ENCODE measurements at regions not wholly inside any gene's neighbourhood (a gene's known extent, or its start where the extent isn't known, plus 50 kb on each side); places are given as distances from the start of the nearest gene placed in this dataset.
"Not testable (repeated sequence)": the region's sequence is repeated elsewhere in the genome, so short reads cannot be mapped to it uniquely, and the experiment has no call there.

DNA sequence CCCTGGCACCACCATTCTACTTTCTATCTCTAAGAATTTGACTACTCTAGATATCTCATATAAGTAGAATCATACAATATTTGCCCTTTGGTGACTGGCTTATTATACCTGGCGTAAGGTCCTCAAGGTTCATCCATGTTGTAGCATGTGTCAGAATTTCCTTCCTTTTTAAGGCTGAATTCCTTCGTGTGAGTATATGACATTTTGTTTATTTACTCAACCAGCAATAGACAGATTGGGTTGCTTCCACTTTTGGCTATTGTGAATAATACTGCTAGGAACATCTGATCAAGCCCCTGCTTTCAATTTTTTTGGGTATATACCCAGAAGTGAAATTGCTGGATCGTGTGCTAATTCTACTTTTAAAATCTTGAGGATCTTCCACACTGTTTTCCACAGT, 232.8 kb upstream of the MCHR2 start:
- no peak for FAIRE-seq

DNA sequence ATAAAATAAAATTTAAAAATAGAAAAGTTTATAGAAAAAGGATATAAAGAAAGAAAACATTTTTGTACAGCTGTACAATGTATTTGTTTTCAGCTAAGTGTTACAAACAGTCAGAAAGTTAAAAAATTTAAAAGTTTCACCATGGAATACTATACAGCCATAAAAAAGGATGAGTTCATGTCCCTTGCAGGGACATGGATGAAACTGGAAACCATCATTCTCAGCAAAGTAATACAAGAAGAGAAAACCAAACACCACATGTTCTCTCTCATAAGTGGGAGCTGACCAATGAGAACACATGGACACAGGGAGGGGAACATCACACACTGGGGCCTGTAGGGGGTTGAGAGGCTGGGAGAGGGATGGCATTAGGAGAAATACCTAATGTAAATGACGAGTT, 229.9 kb upstream of the MCHR2 start:
- FAIRE-seq, result not testable (repeated sequence)

DNA sequence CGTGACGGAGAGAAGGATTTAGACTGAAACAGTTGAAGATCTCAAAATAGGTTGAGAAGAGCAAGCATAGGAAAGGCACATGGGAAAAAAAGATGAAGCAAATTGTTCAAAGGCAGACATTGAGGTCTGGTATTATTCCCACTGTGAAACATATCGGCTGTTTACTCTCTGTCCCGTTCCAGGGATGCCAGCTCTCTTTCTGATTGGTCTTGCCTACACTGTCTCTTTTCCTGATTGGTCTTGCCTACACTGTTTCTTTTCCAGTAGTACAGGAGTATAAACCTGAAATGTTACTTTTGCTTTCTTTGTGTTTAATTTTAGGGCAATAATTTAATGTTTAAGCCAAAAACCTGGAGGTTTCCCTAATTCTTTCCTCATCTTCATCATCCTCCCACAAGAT, 226.5 kb upstream of the MCHR2 start:
- no peak for FAIRE-seq

DNA sequence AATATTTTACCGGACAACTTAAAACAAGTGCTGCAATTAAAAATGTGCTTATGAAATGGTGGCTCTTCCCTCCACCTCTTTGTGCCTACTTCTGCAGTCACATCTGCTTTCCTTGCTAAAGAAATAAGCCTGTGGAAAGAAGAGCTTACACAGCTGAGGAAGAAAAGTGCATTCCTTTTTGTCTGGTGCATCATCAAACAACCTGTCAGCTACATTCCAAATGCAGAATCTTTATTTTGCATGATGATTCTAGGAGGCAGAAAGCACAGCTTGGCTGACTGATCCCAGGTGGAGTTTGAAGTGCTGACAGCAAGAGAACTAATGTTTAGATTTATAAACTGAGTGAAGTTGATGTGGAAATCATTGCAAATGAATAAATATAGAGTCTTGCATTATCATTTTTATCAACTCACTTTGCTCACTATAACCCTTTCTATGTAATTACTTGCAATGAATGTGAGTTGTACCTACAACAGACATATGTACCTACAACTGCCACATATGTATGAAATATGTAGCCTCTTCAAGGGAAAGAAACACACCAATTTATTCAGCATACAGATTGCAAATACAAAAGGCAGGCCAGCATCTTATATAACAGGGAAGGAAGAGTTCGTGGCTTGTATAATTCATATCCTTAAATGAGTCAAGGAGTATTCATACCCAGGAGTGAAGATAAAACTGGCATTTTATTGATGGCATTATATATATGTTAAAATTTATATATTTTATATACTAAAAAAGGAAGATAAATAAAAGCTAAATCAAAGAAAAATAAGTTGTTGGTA, 223.4 kb upstream of the MCHR2 start:
- FAIRE-seq, result no peak

DNA sequence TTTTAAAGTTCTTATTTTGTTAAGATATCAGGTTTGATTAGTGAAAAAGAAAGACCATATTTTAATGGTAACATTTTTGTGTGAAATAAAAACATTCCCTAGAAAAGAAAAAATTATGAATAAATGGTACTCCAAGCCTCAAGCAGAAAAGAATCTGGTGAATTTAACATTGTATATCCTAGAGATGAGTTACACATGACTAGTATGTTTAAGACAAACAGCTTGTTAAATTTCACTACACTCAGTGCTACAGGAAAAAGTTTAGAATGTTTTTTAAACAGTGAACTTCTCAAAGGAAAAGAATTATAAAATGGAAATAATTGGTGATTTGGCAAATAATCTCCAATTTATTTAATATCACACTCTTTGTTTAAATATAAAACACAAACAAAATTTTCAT, 222.7 kb upstream of the MCHR2 start:
- no peak for FAIRE-seq

DNA sequence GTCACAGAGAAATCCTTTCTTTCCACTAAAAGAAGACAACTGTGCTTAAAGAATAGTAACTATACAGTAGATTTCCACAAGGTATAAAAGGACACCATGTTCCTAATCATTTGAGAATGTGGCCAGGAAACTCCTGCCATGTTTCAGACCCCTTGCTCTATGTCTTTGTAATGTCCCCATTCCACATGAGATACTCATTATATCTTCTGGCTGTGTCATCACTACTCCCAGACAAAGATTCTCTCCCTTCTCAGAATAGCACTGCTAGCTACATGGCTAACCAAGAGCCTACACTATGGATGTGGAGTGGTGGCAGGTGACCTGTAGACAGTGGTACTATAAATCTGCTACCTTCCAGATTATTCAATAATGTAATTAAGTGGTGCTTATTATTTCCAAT, 218.1 kb upstream of the MCHR2 start:
- no peak for FAIRE-seq

DNA sequence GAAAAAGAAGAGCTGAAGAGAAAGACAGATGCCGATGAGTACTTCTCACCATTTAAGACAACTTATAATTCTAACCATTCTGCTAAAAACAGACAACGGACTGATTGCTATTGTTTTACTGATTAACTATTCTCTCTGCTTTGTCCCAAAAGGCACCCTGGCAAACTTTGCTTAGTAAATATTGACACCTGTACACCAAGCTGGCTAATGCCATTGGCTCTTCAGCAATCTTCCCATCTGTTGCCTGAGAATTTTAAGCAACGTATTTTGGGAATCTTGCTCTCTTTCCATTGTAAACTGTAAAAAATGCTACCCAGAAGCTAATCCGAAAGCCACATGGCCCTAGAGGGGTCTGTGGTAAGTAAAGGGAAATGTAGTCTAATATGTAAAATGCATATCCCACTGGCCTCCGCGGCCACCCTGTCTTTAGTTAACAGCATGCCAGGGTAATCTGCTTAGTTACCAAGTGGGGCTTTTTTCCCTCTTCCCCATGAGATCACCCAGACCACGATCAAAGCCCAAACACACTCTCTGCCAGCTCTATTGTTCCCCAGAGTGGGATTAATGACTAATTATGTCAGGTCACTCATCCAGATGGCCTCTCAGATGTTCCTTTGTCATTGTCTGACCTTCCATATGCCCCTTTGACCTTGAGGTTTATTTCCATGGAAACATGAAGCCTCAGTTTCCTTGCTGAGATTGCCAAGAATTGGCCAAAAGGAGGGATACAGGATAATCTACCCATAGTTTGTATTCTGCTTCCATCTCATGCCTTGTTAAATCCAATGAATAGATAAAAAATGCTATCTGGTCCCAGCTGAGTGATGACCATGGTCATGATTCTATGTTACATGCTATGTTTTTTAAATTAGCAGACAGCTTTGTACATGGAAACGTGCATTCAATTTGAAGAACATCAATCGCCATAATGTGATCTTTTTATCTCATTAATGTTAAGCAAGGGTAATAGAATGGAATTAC, 216.4 kb upstream of the MCHR2 start:
- no peak for FAIRE-seq

DNA sequence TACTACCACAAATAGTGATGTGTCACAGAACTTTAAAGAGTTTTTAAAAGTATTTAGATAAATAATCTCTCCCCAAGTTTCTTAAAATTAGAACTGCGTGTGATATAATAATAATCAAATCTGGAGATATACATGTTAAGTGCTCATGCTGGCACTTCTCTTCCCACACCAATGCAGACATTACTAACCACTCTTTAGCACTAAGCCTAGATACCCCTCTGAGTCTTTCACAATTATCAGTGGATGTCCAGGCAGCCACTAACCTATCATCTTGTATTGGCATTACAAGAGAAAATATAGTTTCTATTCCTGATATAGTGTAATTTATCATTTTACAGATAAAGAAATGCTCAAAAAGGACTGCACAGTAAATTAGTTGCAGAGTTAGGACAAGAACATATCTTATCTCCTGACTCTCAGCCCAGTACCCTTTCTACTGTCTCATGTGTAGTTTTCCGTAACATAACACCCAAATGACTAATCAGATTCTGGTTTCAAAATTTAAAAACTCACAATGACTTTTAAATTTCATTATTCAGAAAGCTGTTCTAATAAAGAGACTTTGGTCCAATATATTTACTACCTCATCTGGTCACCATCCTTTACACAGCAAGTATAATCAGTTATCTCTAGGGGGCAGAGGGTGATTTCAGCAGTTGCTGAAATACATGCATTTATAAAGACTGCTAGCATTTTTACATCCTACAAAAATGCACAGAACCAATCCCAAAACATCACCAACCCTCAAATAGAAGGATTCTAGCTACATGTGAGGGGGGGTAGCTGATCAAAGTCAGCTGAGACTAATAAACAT, 215.5 kb upstream of the MCHR2 start:
- no peak for FAIRE-seq

DNA sequence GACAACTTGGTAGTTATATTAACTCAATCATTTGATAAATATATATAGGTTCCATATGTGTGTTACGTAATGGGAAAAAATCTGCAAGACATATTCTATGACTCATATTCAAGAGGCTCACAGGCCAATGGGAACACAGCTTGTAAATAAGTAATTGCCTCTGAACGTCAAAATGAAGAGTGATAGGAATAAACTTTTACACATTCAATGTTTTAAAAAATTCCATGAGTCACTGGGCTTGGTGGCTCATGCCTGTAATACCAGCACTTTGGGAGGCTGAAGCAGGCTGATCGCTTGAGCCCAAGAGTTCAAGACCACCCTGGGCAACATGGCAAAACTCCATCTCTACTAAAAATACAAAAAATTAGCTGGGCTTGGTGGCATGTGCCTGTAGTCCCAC, 209.4 kb upstream of the MCHR2 start:
- no peak for FAIRE-seq

DNA sequence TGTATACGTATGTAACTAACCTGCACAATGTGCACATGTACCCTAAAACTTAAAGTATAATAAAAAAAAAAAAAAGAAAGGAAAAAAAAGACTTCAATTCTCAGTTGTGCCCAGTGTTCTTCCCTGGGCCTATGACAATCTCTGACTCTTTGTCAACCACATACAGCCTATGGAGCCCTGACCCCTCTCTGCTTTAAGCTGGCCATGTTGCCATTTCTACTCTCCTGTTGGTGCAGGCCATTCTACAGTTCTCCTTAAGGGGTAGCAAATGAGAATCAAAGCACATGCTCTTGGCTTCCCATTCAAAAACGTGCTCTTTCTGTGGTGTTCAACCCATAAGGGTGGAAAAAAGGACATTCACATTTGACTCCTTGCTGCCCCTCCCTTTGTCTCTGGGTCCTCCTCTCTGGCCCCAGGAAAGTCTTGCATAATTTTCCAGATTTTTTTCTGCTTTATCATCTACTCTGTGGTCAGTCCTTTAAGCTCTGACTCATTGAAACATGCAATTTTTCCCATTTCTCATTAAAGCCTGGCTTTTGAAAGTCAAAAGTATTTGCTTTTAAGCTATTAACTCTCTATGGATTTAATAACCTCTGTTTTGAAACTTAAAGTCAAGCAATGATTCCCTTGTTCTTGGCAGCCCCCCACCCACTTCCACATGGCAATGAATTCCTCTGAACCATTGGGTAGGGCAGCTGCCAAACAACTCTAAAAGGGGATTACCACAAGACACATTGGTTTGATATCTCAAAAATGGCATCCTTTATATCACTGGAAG, 208.6 kb upstream of the MCHR2 start:
- FAIRE-seq, result no peak

DNA sequence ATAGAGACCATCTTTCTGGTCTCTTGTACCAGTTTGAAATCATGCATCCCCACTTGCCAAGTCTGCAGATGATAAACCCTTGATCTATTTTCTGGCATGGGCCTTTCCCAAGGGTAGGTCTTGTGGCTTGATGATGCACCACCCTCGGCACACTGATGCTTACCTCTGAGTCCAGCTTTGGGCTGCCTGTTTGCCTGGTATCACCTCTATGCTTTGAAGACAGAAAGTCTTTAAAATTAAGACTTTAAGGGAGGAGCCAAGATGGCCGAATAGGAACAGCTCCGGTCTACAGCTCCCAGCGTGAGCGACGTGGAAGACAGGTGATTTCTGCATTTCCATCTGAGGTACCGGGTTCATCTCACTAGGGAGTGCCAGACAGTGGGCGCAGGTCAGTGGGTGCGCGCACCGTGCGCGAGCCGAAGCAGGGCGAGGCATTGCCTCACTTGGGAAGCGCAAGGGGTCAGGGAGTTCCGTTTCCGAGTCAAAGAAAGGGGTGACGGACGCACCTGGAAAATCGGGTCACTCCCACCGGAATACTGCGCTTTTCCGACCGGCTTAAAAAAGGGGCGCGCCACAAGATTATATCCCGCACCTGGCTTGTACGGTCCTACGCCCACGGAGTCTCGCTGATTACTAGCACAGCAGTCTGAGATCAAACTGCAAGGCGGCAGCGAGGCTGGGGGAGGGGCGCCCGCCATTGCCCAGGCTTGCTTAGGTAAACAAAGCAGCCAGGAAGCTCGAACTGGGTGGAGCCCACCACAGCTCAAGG, 202.4 kb upstream of the MCHR2 start:
- not testable (repeated sequence) for FAIRE-seq

DNA sequence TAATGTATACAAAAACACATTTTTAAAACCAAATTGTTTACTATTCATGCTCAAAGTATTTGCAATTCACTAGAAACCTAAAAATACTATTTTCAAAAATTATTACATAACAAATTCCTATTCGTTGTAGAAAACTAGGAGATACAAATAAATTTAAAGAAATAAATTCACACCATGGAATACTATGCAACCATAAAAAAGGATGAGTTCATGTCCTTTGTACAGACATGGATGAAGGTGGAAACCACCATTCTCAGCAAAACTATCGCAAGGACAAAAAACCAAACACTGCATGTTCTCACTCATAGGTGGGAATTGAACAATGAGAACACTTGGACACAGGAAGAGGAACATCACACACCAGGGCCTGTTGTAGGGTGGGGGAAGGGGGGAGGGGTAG, 201.2 kb upstream of the MCHR2 start:
- not testable (repeated sequence) for FAIRE-seq

DNA sequence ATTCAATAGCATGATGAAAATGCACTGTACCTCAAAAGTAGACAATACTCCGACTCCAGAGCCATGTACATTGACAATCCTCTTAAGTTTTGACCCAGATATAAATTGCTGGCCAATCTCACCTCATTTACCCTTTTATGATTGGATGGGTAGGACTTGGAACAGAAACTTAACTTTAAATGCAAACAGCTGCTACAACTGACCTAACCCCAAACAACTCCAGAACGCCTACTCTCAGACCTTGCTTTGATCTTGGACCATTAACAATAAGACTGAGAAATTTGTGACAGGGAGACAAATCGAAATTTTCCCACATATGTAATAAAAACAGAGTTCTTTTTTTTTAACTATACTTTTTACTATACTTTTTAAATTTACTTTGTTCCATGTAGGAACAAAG, 200.5 kb upstream of the MCHR2 start:
- no peak for FAIRE-seq

DNA sequence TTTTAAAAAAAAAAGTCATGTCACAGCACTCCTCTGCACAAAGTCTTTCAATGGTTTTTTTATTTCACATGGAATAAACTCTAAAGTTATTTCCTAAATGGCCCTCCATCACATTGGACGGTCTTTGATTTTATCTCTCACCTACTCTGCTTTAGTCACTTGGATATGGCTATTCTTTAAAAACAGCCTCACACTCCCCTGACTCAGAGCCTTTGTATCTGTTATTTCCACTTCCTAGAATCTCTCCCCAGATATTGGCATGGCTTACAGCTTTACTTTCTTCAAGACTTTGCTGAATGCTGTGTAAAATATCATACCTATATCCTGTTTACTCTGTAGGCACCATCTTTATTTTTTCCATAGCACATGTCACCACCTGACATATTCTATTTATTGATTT, 194.7 kb upstream of the MCHR2 start:
- FAIRE-seq, result no peak

DNA sequence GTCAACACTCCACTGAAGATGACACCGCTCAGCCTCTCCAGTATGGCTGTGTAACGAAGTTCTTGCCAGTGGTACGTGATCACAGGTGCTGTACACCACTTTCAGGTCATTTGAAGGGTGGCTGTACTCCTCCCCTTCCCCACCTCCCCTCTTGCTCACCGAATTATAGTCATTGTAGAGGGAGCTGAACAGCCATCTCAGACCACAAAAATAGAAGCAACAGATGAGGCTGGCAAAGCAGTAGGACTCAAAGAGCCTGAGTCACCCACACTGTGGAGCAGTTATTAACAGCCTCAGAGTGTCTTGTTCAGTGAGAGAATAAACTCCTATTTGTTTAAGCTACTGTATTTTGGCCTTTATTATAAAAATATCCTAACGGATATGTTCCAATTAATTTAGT, 192.5 kb upstream of the MCHR2 start:
- no peak for FAIRE-seq

DNA sequence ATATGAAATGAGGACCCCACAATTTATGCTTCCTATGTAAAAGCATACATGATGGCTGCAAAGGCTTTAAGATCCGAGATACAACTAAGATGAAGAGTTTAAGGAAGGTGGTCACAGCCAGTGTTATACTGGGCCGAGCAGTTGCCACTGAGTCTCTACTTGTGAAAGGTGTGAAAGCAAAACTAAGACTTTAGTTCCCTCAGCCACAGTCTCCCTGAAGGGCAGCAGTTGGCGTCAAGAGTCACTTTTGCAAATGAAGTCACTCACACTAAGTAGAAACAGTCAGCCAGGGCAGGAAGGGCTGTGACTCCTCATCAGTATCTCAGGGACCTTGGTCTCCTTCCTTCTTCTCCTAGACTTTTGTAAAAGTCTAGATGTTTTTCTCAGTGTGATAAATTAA, 191.6 kb upstream of the MCHR2 start:
- FAIRE-seq, result no peak

DNA sequence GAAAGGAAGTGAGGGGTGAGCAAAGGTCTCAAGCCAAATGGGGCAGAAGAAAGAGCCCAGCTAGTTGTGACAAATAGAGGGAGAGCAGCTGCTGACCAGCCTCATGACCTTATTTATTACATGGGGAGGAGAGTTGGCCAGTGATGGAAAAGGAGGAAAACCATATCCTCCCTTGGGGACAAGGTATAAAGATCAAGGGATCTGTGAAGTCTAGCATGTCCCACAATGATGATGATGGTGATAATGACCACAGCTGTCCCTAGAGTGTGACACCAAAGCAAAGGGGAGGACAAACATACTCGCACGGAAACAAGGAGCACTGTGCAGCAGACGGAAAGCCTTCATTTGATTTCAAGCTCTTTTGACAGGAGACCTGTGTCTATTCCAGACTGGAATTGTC, 190.4 kb upstream of the MCHR2 start:
- no peak for FAIRE-seq

DNA sequence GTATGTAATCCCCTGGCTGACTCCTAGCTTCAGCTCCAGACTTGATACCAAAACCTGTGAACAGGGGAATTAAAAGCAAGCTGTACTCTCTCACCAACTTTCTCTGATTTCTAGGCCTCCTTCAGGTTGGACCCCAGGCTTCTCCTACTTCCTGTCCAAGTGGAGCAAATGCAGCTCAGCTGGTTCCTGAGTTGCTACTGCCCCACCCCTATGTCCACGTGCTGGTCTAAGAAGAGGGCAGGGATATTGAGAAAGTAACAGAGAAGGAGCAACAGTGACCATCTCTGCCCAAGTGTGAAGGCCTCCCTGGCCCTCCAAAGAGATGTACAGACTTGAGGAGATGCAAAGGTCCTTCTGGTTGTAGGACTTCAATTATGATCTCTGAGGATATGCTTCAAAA, 188.3 kb upstream of the MCHR2 start:
- no peak for FAIRE-seq

DNA sequence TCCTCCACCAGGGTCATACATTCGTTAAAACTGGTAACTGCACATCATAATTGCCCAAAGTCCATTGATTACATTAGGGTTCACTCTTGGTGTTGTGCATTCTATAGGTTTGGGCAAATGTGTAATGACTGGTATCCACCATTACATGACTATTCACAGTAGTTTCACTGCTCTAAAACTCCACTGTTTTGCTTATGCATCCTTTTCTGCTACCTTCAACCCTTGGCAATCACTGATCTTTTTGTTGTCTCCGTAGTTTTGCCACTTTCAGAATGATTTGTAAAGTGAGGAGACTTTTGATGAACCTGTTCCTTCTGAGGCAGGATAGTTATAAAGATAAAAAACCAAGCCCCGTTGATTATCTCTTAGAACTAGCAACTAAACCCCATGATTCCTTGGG, 187.3 kb upstream of the MCHR2 start:
- no peak for FAIRE-seq

DNA sequence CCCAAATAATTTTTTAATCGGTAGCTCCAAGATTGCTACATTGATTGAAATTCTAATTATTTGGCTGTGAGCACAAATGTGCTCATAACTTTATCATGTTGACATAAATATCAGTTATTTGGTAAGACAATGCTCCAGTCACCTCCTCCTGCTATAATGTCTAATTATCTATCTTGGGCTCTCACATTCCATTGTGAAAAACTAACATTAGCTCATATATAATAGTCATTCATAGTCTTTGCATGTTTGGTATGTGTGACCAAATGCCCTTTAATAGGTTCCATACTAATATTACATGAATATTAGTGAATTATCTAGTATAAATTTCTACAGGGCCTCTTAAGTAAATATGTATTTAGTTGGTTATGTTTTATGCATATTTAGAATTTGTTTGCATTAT, 185.6 kb upstream of the MCHR2 start:
- no peak for FAIRE-seq

DNA sequence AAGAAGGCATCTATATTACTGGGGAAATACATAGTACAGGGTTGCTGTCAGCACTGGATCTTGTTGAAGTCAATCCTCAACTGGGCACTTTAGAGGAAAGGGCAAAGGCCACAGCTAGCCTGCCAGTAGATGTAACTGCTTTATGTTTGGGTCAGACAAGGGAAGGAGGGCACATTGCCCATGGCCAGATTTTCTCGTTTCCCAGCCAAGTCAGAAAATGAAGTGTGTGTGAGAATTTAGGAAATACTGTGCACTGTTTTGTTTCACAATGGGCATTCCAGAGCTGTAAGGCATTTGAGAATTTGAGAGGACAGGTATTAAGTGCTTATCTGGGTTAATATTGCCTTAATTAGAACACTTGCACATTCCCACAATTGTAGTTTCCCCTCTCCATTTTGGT, 183.9 kb upstream of the MCHR2 start:
- no peak for FAIRE-seq
